Activated naive CD4-positive, alpha-beta T cell treated with anti-CD3 and anti-CD28 coated beads, Interleukin-2, amount 50 U/mL, for 24 hours (primary cell): ENCODE measurements at regions not wholly inside any gene's neighbourhood (a gene's known extent, or its start where the extent isn't known, plus 50 kb on each side); places are given as distances from the start of the nearest gene placed in this dataset.
"Not testable (repeated sequence)": the region's sequence is repeated elsewhere in the genome, so short reads cannot be mapped to it uniquely, and the experiment has no call there.

Experiments used
- H3K27ac Mint-ChIP-seq: one replicate; pipeline ENCODE4 v1.8.0; 2021; ENCODE audit warnings: mild to moderate bottlenecking, mixed read lengths
- H3K27me3 Mint-ChIP-seq: one replicate; pipeline ENCODE4 v1.8.0; 2021; ENCODE audit warnings: mixed read lengths
- H3K36me3 Mint-ChIP-seq: one replicate; pipeline ENCODE4 v1.8.0; 2021; ENCODE audit warnings: mixed read lengths
- H3K4me1 Mint-ChIP-seq: one replicate; pipeline ENCODE4 v1.8.0; 2021; ENCODE audit warnings: mixed read lengths
- H3K4me3 Mint-ChIP-seq: one replicate; pipeline ENCODE4 v1.8.0; 2021; ENCODE audit warnings: mild to moderate bottlenecking, mixed read lengths
- H3K9me3 Mint-ChIP-seq: one replicate; pipeline ENCODE4 v1.8.0; 2021; ENCODE audit warnings: mixed read lengths

- Mint-ChIP-seq H3K4me1 (no peaks in the 10 kb centered on the region), H3K4me3 (no peak overlapping the region), H3K9me3 (peaks cover 6% of the 10 kb centered on the region), H3K27ac (no peak overlapping the region), H3K36me3 (no peaks in the 10 kb centered on the region), H3K27me3 (peaks cover 1% of the 10 kb centered on the region)
Observed at GRCh38 chr2:21376864-21377263, 253.1 kb downstream of the TDRD15 start.

GRCh38 chr2:21379140-21379539 is 255.4 kb downstream of the TDRD15 start:
- no peaks in the 10 kb centered on the region for H3K36me3 Mint-ChIP-seq
- H3K4me1 Mint-ChIP-seq: no peaks in the 10 kb centered on the region
- H3K9me3 Mint-ChIP-seq: peaks cover 6% of the 10 kb centered on the region
- H3K27me3 Mint-ChIP-seq: peaks cover 1% of the 10 kb centered on the region
- no peak overlapping the region for H3K4me3 Mint-ChIP-seq
- H3K27ac Mint-ChIP-seq: no peak overlapping the region

- H3K27me3 Mint-ChIP-seq, H3K36me3 Mint-ChIP-seq, H3K4me1 Mint-ChIP-seq, H3K4me3 Mint-ChIP-seq, H3K9me3 Mint-ChIP-seq, H3K27ac Mint-ChIP-seq: not testable (repeated sequence)
Observed at GRCh38 chr2:21379668-21380067, 255.9 kb downstream of the TDRD15 start.

- Mint-ChIP-seq H3K4me3 (no peak overlapping the region), H3K36me3 (no peaks in the 10 kb centered on the region), H3K27me3 (peaks cover 1% of the 10 kb centered on the region), H3K27ac (no peak overlapping the region), H3K9me3 (peaks cover 6% of the 10 kb centered on the region), H3K4me1 (no peaks in the 10 kb centered on the region)
Observed at GRCh38 chr2:21381421-21381820, 257.7 kb downstream of the TDRD15 start.

- no peak overlapping the region for H3K4me3 Mint-ChIP-seq
- peaks cover 1% of the 10 kb centered on the region for H3K27me3 Mint-ChIP-seq
- H3K36me3 Mint-ChIP-seq: no peaks in the 10 kb centered on the region
- H3K27ac Mint-ChIP-seq: no peak overlapping the region
- peaks cover 6% of the 10 kb centered on the region for H3K9me3 Mint-ChIP-seq
- H3K4me1 Mint-ChIP-seq: no peaks in the 10 kb centered on the region
Observed at GRCh38 chr2:21382701-21383520, 259.1 kb downstream of the TDRD15 start.

GRCh38 chr2:21386666-21387065 is 262.9 kb downstream of the TDRD15 start:
- Mint-ChIP-seq H3K4me1 (no peaks in the 10 kb centered on the region), H3K36me3 (no peaks in the 10 kb centered on the region), H3K4me3 (no peak overlapping the region), H3K27me3 (no peaks in the 10 kb centered on the region), H3K27ac (no peak overlapping the region), H3K9me3 (no peaks in the 10 kb centered on the region)

- no peaks in the 10 kb centered on the region for H3K36me3 Mint-ChIP-seq
- H3K4me3 Mint-ChIP-seq: no peak overlapping the region
- no peaks in the 10 kb centered on the region for H3K9me3 Mint-ChIP-seq
- H3K4me1 Mint-ChIP-seq: no peaks in the 10 kb centered on the region
- no peak overlapping the region for H3K27ac Mint-ChIP-seq
- H3K27me3 Mint-ChIP-seq: no peaks in the 10 kb centered on the region
Observed at GRCh38 chr2:21392649-21393048, 268.9 kb downstream of the TDRD15 start.

GRCh38 chr2:21393173-21393572 is 269.4 kb downstream of the TDRD15 start:
- no peaks in the 10 kb centered on the region for H3K36me3 Mint-ChIP-seq
- H3K9me3 Mint-ChIP-seq: no peaks in the 10 kb centered on the region
- H3K4me1 Mint-ChIP-seq: no peaks in the 10 kb centered on the region
- no peaks in the 10 kb centered on the region for H3K27me3 Mint-ChIP-seq
- H3K4me3 Mint-ChIP-seq: no peak overlapping the region
- H3K27ac Mint-ChIP-seq: no peak overlapping the region

- no peaks in the 10 kb centered on the region for H3K27me3 Mint-ChIP-seq
- H3K4me1 Mint-ChIP-seq: no peaks in the 10 kb centered on the region
- H3K27ac Mint-ChIP-seq: no peak overlapping the region
- no peak overlapping the region for H3K4me3 Mint-ChIP-seq
- no peaks in the 10 kb centered on the region for H3K36me3 Mint-ChIP-seq
- no peaks in the 10 kb centered on the region for H3K9me3 Mint-ChIP-seq
Observed at GRCh38 chr2:21395366-21395765, 271.6 kb downstream of the TDRD15 start.

- H3K9me3 Mint-ChIP-seq: no peaks in the 10 kb centered on the region
- no peaks in the 10 kb centered on the region for H3K27me3 Mint-ChIP-seq
- no peak overlapping the region for H3K27ac Mint-ChIP-seq
- H3K4me3 Mint-ChIP-seq: no peak overlapping the region
- no peaks in the 10 kb centered on the region for H3K4me1 Mint-ChIP-seq
- no peaks in the 10 kb centered on the region for H3K36me3 Mint-ChIP-seq
Observed at GRCh38 chr2:21396252-21396651, 272.5 kb downstream of the TDRD15 start.

- Mint-ChIP-seq H3K27me3 (no peaks in the 10 kb centered on the region), H3K4me3 (no peak overlapping the region), H3K27ac (no peak overlapping the region), H3K36me3 (no peaks in the 10 kb centered on the region), H3K9me3 (no peaks in the 10 kb centered on the region), H3K4me1 (no peaks in the 10 kb centered on the region)
Observed at GRCh38 chr2:21401022-21401698, 277.4 kb downstream of the TDRD15 start.

- no peak overlapping the region for H3K4me3 Mint-ChIP-seq
- H3K9me3 Mint-ChIP-seq: no peaks in the 10 kb centered on the region
- H3K36me3 Mint-ChIP-seq: no peaks in the 10 kb centered on the region
- H3K4me1 Mint-ChIP-seq: no peaks in the 10 kb centered on the region
- no peak overlapping the region for H3K27ac Mint-ChIP-seq
- H3K27me3 Mint-ChIP-seq: no peaks in the 10 kb centered on the region
Observed at GRCh38 chr2:21404137-21404536, 280.4 kb downstream of the TDRD15 start.

- Mint-ChIP-seq H3K36me3 (no peaks in the 10 kb centered on the region), H3K9me3 (no peaks in the 10 kb centered on the region), H3K4me1 (no peaks in the 10 kb centered on the region), H3K27me3 (no peaks in the 10 kb centered on the region), H3K4me3 (no peak overlapping the region), H3K27ac (no peak overlapping the region)
Observed at GRCh38 chr2:21404827-21405625, 281.3 kb downstream of the TDRD15 start.

GRCh38 chr2:21406386-21406785 is 282.6 kb downstream of the TDRD15 start:
- Mint-ChIP-seq H3K27me3 (no peaks in the 10 kb centered on the region), H3K27ac (no peak overlapping the region), H3K36me3 (no peaks in the 10 kb centered on the region), H3K4me1 (no peaks in the 10 kb centered on the region), H3K9me3 (peaks cover 2% of the 10 kb centered on the region), H3K4me3 (no peak overlapping the region)

- H3K27me3 Mint-ChIP-seq: no peaks in the 10 kb centered on the region
- no peak overlapping the region for H3K27ac Mint-ChIP-seq
- no peaks in the 10 kb centered on the region for H3K4me1 Mint-ChIP-seq
- H3K9me3 Mint-ChIP-seq: peaks cover 5% of the 10 kb centered on the region
- H3K36me3 Mint-ChIP-seq: no peaks in the 10 kb centered on the region
- H3K4me3 Mint-ChIP-seq: no peak overlapping the region
Observed at GRCh38 chr2:21406911-21407310, 283.1 kb downstream of the TDRD15 start.

GRCh38 chr2:21407851-21408250 is 284.1 kb downstream of the TDRD15 start:
- Mint-ChIP-seq H3K4me1 (no peaks in the 10 kb centered on the region), H3K9me3 (peaks cover 5% of the 10 kb centered on the region), H3K36me3 (no peaks in the 10 kb centered on the region), H3K4me3 (no peak overlapping the region), H3K27ac (no peak overlapping the region), H3K27me3 (no peaks in the 10 kb centered on the region)
